ENCODE measurements at regions not wholly inside any gene's neighbourhood (a gene's known extent, or its start where the extent isn't known, plus 50 kb on each side); places are given as distances from the start of the nearest gene placed in this dataset.

- no peak for TF ChIP-seq POLR2AphosphoS5 (IDR thresholded peaks at IDR 0.05)
- no peak for TF ChIP-seq CTCF (IDR thresholded peaks at IDR 0.05)
- TF ChIP-seq POLR2A (IDR thresholded peaks at IDR 0.05; ENCODE audit: low read depth): no peak
These were observed 72.2 kb upstream of the PTCH1 start for GRCh38 chr9:95588724-95589588.
